NT2/D1 (cell line): ENCODE measurements at regions not wholly inside any gene's neighbourhood (a gene's known extent, or its start where the extent isn't known, plus 50 kb on each side); places are given as distances from the start of the nearest gene placed in this dataset.
"Not testable (repeated sequence)": the region's sequence is repeated elsewhere in the genome, so short reads cannot be mapped to it uniquely, and the experiment has no call there.

Experiments
- SUZ12 ChIP-seq: IDR thresholded peaks from 2 replicates; pipeline ENCODE4 v1.6.1; 2011; ENCODE audit not compliant: insufficient read length, insufficient read depth; ENCODE audit errors: extremely low read depth
- YY1 ChIP-seq: IDR thresholded peaks from 2 replicates; pipeline ENCODE4 v1.6.1; 2011; ENCODE audit not compliant: insufficient read length, insufficient read depth
- ZNF274 ChIP-seq: IDR thresholded peaks from 2 replicates; pipeline ENCODE4 v1.6.1; 2011; ENCODE audit warnings: mild to moderate bottlenecking, low read depth, low read length

GRCh38 chr5:29126462-29126861 is 2067.0 kb upstream of the CDH6 start:
- TF ChIP-seq YY1, ZNF274, SUZ12: not testable (repeated sequence)
